BLaER1 treated with 17β-estradiol and CSF1 and Interleukin-3, amounts not matched to agents 10 nM and 100 nM (cell line): ENCODE measurements at regions not wholly inside any gene's neighbourhood (a gene's known extent, or its start where the extent isn't known, plus 50 kb on each side); places are given as distances from the start of the nearest gene placed in this dataset.

Experiments
- H3K27ac ChIP-seq, 11 experiments: shearing (Covaris generic); formaldehyde crosslinking; 2 replicates each; pipeline ENCODE4 v1.8.1; 2022
- H3K27me3 ChIP-seq, 11 experiments: shearing (Covaris generic); formaldehyde crosslinking; 2 replicates each; pipeline ENCODE4 v1.8.1; 2022
- H3K36me3 ChIP-seq, 11 experiments: shearing (Covaris generic); formaldehyde crosslinking; 2 replicates each; pipeline ENCODE4 v1.8.1; 2022
- H3K4me1 ChIP-seq, 10 experiments: shearing (Covaris generic); formaldehyde crosslinking; 2 replicates each; pipeline ENCODE4 v1.8.1; 2022
- H3K4me2 ChIP-seq, 11 experiments: shearing (Covaris generic); formaldehyde crosslinking; 2 replicates each; pipeline ENCODE4 v1.8.1; 2022
- H3K4me3 ChIP-seq, 10 experiments: shearing (Covaris generic); formaldehyde crosslinking; 2 replicates each; pipeline ENCODE4 v1.8.1; 2022
- H3K9ac ChIP-seq, 11 experiments: shearing (Covaris generic); formaldehyde crosslinking; 2 replicates each; pipeline ENCODE4 v1.8.1; 2022
- H3K9me3 ChIP-seq, 11 experiments: shearing (Covaris generic); formaldehyde crosslinking; replicated peaks in 1 of 11; 2 replicates each; pipeline ENCODE4 v1.8.1; 2022
- H4K20me1 ChIP-seq, 11 experiments: shearing (Covaris generic); formaldehyde crosslinking; 2 replicates each; pipeline ENCODE4 v1.8.1; 2022
- Cebpa-rat ChIP-seq, 11 experiments: shearing (Covaris generic); IDR thresholded peaks; 2 replicates each; pipeline ENCODE4 v1.8.1; 2022

DNA sequence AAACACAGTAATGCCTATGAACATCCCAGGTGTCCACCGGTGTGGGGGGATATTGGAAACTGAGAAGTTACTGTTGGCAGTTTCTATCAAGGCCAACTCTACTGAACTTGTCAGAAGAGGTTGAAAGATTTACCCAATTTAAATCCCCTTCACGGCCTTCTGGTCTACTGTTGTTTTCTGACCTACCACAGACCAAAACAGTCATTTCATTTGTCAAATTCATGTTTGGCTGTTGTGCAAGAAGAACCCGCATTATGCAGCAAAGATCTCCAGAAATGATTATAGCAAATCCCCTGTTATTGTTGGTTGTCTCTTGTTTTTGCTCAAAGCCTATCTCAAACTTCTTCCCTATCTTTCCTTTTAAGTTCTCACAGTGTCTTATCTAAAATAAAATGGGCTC, 73.1 kb upstream of the MAF start:
- H3K27ac ChIP-seq, result no peak overlapping the region
- no peak for TF ChIP-seq Cebpa-rat (IDR thresholded peaks at IDR 0.05)
- peaks cover 0 to 4% (median 0%) of the 10 kb centered on the region in 10 experiments; a peak in 1 of 20 replicates for H3K4me1 ChIP-seq
- H4K20me1 ChIP-seq, result no peaks in the 10 kb centered on the region
- H3K9me3 ChIP-seq, result peaks cover 0 to 25% (median 15%) of the 10 kb centered on the region in 11 experiments; a peak in 14 of 22 replicates
- H3K9ac ChIP-seq, result no peak overlapping the region
- no peaks in the 10 kb centered on the region for H3K36me3 ChIP-seq
- no peaks in the 10 kb centered on the region for H3K27me3 ChIP-seq
- no peak overlapping the region for H3K4me3 ChIP-seq
- no peak overlapping the region for H3K4me2 ChIP-seq

DNA sequence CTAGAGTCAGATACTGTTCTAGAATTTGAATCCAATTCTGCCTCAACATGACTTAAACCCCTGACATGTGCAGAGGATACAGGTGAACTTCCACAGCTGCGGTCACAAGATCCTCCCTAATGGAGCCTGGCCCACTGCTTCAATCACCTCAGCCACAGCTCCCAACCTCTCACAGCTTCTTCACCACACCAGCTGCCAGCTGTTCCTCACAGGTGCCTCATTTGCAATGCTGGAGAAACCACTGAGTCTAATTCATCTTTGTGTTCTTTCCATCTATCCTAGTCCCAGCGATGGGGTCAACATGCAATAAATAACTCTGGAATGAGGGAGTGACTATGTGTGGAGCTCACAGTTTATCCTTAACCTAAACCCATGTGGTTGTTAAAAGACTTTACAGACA, 72.0 kb upstream of the MAF start:
- Histone ChIP-seq H3K4me3 (no peak overlapping the region), H3K27me3 (no peaks in the 10 kb centered on the region), H3K36me3 (no peaks in the 10 kb centered on the region), H3K9ac (no peak overlapping the region), H3K9me3 (peaks cover 0 to 28% (median 16%) of the 10 kb centered on the region in 11 experiments; a peak in 15 of 22 replicates), H3K27ac (no peak overlapping the region), H3K4me1 (no peaks in the 10 kb centered on the region), H4K20me1 (no peaks in the 10 kb centered on the region), H3K4me2 (no peak overlapping the region)
- no peak for TF ChIP-seq Cebpa-rat (IDR thresholded peaks at IDR 0.05)

DNA sequence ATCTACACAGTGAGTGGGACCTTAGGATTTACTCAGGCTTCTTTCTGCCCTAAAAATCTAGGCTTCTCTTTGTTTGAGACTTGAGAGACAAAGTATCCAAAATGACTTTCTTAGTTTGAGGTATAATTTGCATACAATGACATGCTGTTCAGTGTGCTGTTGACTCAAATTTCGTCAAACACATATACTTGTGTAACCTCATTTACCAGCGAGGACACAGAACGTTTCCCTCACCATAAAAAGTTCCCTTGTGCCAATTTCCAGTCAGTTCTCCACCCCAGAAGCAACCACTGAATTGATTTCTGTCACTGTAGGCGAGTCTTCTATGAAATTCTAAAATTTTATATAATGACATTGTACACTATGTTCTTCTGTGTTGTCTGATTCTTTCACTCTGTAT, 68.0 kb upstream of the MAF start:
- H3K9me3 ChIP-seq, result peaks cover 0 to 28% (median 16%) of the 10 kb centered on the region in 11 experiments; a peak in 15 of 22 replicates
- no peaks in the 10 kb centered on the region for H3K27me3 ChIP-seq
- no peak overlapping the region for H3K9ac ChIP-seq
- H3K4me2 ChIP-seq, result no peak overlapping the region
- H3K4me3 ChIP-seq, result no peak overlapping the region
- H3K4me1 ChIP-seq, result peaks cover 0 to 23% (median 17%) of the 10 kb centered on the region in 10 experiments; a peak in 17 of 20 replicates
- H4K20me1 ChIP-seq, result no peaks in the 10 kb centered on the region
- H3K36me3 ChIP-seq, result no peaks in the 10 kb centered on the region
- TF ChIP-seq Cebpa-rat (IDR thresholded peaks at IDR 0.05), result no peak
- no peak overlapping the region for H3K27ac ChIP-seq

DNA sequence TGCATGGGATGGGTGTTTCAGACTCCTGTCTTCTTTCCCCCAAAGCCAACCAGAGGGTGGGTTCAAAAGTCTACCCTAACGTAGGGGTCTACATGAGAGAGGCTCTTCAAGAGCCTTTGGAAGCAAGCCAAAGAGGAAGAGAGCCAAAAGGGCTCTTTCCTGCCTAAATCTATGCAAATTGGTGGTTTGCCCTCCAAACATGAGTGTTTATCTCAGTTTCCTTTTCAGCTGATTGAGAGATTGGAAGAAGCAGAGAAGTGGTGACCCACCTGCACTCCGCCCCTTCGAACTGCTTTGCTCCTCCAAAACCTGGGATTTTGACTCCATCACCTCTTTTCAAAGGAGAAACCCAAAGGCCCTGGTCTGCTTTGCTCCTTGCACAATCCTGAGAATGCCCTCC, 65.4 kb upstream of the MAF start:
- Histone ChIP-seq H3K9ac (no peak overlapping the region), H3K4me1 (peaks cover 0 to 23% (median 17%) of the 10 kb centered on the region in 10 experiments; a peak in 17 of 20 replicates), H3K36me3 (no peaks in the 10 kb centered on the region), H3K4me3 (no peak overlapping the region), H4K20me1 (no peaks in the 10 kb centered on the region), H3K4me2 (peak overlapping the region in 10 of 11 experiments; percentile 5 to 59 (median 32); a peak in 18 of 22 replicates), H3K27me3 (no peaks in the 10 kb centered on the region), H3K9me3 (peaks cover 0 to 26% (median 16%) of the 10 kb centered on the region in 11 experiments; a peak in 15 of 22 replicates), H3K27ac (no peak overlapping the region)
- no peak for TF ChIP-seq Cebpa-rat (IDR thresholded peaks at IDR 0.05)

DNA sequence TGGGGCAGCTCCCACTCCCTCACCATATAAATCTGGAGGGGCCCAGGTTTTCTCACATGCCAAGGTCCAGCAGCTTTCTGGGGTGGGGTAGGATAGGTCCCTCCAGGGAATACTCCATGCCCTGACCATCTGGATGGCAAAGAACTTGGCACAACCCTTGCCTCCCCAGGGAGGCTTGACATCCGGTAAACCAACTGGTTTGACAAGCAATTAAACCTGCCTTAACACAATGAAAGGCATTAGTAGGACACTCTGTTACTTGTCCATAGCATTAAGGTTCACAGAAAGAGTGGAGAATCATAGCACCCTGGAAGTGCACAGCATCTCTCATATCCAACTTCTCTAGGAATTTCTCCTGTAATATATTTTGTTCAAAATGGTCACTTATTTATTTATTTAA, 63.9 kb upstream of the MAF start:
- no peak for TF ChIP-seq Cebpa-rat (IDR thresholded peaks at IDR 0.05)
- H4K20me1 ChIP-seq, result no peaks in the 10 kb centered on the region
- H3K36me3 ChIP-seq, result no peaks in the 10 kb centered on the region
- H3K4me3 ChIP-seq, result no peak overlapping the region
- peak overlapping the region; percentile 21 to 60 (median 32); a peak in 21 of 22 replicates for H3K4me2 ChIP-seq
- H3K9ac ChIP-seq, result no peak overlapping the region
- no peaks in the 10 kb centered on the region for H3K27me3 ChIP-seq
- peaks cover 0 to 13% (median 8%) of the 10 kb centered on the region in 11 experiments; a peak in 12 of 22 replicates for H3K9me3 ChIP-seq
- H3K4me1 ChIP-seq, result peaks cover 0 to 23% (median 17%) of the 10 kb centered on the region in 10 experiments; a peak in 17 of 20 replicates
- no peak overlapping the region for H3K27ac ChIP-seq

DNA sequence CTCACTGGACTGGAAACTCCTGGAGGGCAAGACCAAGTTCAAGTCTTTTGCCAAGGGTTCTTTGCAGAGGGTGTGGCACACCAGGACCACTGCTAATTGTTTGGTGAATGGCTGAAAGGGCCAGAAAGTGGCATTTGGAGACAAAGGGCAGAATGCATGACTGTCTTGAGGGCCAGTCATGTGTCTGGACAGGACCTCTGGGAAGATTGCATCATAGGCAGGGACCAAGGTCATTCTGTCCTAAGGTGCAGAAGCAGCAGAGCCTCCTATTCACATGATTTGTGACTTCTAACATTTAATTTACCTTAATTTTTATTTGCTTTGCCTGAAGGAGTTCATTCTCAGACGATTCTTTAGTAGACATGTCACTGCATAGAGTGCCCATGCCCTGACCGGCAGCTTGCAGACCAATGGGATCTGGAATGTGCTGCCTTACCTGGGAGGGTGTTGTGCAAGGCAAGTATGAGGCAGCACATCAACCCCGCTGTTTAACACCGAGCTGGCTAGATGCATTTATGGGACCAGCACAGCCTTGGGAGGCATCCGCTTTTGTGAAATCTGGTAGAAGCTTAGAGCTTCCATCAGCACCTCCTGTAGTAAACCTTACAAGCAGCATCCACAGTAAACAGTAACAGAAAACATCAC, 62.3 kb upstream of the MAF start:
- Histone ChIP-seq H4K20me1 (no peaks in the 10 kb centered on the region), H3K4me3 (no peak overlapping the region), H3K4me1 (peaks cover 0 to 23% (median 17%) of the 10 kb centered on the region in 10 experiments; a peak in 18 of 20 replicates), H3K27me3 (no peaks in the 10 kb centered on the region), H3K4me2 (no peak overlapping the region), H3K36me3 (no peaks in the 10 kb centered on the region), H3K9me3 (no peaks in the 10 kb centered on the region; a peak in 2 of 22 replicates), H3K9ac (no peak overlapping the region), H3K27ac (no peak overlapping the region)
- TF ChIP-seq Cebpa-rat (IDR thresholded peaks at IDR 0.05), result no peak

DNA sequence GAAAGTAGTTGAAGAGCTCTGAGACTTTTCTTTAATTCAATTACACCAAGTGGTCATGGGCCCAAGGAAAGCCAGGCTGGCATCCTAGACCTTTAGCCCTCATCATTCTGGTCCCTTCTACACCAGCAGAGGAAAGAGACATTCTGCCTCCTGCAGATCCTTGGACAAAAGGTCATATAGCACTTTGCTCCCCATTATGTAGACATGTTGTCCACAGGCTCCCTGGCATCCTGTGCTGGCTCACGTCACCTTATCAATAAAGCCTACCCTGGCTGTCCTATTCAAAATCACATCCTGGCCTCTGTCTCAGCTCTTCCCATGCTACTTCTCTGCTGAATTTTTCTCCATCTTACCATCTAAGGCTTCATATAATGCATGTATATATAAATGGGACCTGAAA, 61.6 kb upstream of the MAF start:
- Histone ChIP-seq H3K27me3 (no peaks in the 10 kb centered on the region), H4K20me1 (no peaks in the 10 kb centered on the region), H3K36me3 (no peaks in the 10 kb centered on the region), H3K4me3 (no peak overlapping the region), H3K9me3 (no peaks in the 10 kb centered on the region; a peak in 2 of 22 replicates), H3K4me1 (peaks cover 0 to 23% (median 17%) of the 10 kb centered on the region in 10 experiments; a peak in 18 of 20 replicates), H3K4me2 (no peak overlapping the region), H3K9ac (no peak overlapping the region), H3K27ac (no peak overlapping the region)
- TF ChIP-seq Cebpa-rat (IDR thresholded peaks at IDR 0.05), result no peak

DNA sequence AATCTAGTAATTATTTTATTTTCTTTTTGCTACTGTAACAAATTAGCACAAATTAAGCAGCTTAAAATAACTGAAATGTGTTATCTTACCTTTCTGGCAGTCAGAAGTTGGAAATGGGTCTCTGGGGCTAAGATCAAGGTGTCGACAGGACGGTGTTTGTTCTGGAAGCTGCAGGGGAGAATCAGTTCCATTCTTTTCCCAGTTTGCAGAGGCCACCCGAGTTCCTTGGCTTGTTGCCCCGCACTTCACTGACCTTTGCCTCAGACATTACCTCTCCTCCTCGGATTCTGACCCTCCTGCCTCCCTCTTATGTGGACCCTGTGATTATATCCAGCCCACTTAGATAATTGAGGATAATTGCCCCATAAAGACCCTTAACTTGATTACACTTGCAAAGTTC, 61.0 kb upstream of the MAF start:
- Histone ChIP-seq H3K9me3 (no peaks in the 10 kb centered on the region; a peak in 2 of 22 replicates), H3K9ac (no peak overlapping the region), H3K4me2 (no peak overlapping the region), H3K27me3 (no peaks in the 10 kb centered on the region), H3K4me3 (no peak overlapping the region), H3K4me1 (peaks cover 0 to 23% (median 17%) of the 10 kb centered on the region in 10 experiments; a peak in 18 of 20 replicates), H4K20me1 (no peaks in the 10 kb centered on the region), H3K27ac (no peak overlapping the region), H3K36me3 (no peaks in the 10 kb centered on the region)
- no peak for TF ChIP-seq Cebpa-rat (IDR thresholded peaks at IDR 0.05)

DNA sequence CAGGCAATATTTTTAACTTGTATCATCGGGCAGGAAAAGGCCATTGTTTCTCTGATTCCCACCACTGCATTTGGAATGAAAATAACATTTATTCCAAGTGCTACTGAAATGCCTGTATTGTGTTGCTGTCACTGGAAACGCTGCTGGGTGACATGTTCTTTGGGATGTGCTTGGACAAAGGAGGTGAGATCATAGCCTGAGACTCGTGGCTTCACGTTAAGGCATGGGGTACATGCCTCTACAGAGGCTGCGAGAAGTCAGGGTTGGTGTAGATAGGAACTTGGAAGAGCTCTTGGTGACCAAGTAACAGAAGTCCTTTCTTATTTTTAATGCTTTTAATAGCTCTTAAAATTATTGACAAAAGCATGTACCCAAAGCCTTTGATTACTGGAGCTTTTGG, 58.8 kb upstream of the MAF start:
- no peak overlapping the region for H3K4me2 ChIP-seq
- no peak overlapping the region for H3K4me3 ChIP-seq
- no peaks in the 10 kb centered on the region for H3K27me3 ChIP-seq
- H3K9ac ChIP-seq, result no peak overlapping the region
- no peak for TF ChIP-seq Cebpa-rat (IDR thresholded peaks at IDR 0.05)
- no peaks in the 10 kb centered on the region for H3K36me3 ChIP-seq
- H3K9me3 ChIP-seq, result no peaks in the 10 kb centered on the region; a peak in 1 of 22 replicates
- H3K27ac ChIP-seq, result no peak overlapping the region
- H4K20me1 ChIP-seq, result no peaks in the 10 kb centered on the region
- H3K4me1 ChIP-seq, result peaks cover 0 to 13% (median 5%) of the 10 kb centered on the region in 10 experiments; a peak in 17 of 20 replicates
